Inflammatory macrophage treated with lipopolysaccharide for 4 hours (primary cell): ENCODE measurements at regions not wholly inside any gene's neighbourhood (a gene's known extent, or its start where the extent isn't known, plus 50 kb on each side); places are given as distances from the start of the nearest gene placed in this dataset.
"Not testable (repeated sequence)": the region's sequence is repeated elsewhere in the genome, so short reads cannot be mapped to it uniquely, and the experiment has no call there.

Source experiments
- DNase-seq: peaks from one replicate; pipeline ENCODE4 v3.0.0-alpha.2; 2020

DNA sequence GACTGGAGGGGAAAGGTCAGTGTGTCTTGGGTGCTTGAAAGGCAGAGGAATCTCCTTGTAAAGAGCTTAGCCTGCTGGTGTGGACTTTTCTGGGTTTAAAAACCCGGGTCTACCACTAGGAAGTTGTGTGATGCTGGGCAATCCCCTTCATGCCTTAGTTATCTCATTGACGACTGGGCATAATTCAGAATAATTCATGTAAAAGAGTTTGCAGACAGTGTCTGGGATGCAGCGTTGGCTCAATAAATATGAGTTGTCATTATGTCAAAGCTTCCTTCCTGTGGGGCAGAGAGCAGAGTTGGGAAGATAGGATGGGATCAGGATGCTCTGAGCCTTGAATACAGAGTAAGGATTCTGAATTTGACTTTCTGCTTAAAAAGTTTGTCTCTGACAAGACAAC lies 196.4 kb downstream of the ADRA2A start:
- no peak for DNase-seq

- DNase-seq = no peak
Measured at GRCh38 chr10:111273635-111274034, 196.8 kb downstream of the ADRA2A start.

GRCh38 chr10:111275091-111275490 lies 198.3 kb downstream of the ADRA2A start:
- DNase-seq = no peak

DNA sequence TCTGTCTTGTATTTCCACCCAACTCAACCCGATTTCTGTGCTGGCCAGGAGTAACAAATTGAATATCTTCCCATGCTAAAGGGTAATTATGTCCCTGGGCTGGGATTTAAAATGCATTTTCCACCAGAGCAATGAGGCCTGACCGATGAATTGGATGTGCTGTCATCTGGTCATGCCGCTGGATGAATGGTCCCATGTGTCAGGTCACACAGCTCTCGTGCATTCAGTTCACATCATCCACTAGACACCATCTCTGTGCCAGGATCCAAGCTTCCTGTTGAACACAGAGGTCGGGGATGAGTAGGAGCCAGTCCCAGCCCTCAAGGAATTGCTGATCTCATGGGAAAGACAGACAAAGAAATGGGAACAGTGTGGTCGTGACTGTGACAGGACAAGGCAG lies 200.8 kb downstream of the ADRA2A start:
- no peak for DNase-seq

DNA sequence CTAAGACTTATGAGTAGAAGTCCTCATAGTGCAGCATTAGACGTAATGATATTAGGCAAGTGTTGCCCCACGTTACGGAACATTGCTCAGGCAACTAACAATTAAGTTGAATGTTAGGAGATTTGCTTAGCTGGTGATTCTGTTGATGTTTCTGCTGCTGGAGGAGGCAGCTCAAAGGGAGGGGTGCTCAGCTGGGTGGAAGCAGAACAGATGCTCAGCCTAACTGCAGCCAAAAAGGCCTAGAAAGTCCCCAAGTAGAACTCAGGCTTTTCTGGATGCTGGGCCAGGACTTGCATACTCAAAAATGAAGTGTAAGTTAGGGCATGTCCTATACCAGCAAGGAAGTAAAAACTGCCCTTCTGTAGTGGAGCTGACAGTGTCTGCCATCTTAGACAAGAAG lies 201.4 kb downstream of the ADRA2A start:
- DNase-seq = no peak

- DNase-seq = no peak
Measured at GRCh38 chr10:111281516-111281915, 204.7 kb downstream of the ADRA2A start.

DNA sequence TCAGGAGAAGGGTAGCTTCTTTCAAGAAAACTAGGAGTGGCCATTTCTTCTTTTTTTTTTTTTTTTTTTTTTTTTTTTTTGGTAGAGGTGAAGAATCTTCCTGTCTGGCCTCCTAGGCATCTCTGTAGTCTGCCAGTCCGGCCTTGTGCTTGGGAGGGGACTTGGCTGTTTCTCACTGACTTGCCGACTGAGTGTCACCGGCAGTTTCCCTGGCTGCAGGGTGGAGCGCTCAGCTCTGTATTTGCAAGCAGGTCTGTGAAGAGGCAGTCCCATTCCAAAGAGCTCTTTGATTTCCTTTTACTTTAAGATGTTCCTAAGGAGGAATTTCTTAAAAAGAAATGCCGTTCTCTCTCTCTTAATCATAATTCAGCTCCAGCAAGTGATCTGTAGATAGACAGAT lies 212.6 kb downstream of the ADRA2A start:
- DNase-seq = no peak

DNA sequence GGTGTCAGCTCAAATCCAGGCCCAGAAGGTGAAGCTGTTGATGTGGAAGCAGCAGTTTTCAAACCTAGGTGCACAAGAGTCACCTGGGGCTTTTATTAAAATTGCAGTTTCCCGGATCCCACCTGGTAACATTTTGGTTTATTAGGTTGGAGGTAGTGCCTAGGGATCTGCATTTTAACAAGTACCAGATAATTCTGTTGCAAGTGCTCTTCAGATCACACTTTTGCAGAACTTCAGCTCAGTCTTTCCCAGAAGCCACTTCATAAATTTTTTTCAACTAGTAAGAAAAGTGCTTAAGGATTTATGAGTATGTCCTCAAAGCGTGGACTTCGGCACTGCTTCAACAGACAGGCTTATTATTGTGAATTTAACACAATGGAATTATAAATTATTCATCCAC lies 213.8 kb downstream of the ADRA2A start:
- no peak for DNase-seq

GRCh38 chr10:111295788-111296187 lies 219.0 kb downstream of the ADRA2A start:
- DNase-seq = no peak

GRCh38 chr10:111297351-111297848 lies 220.6 kb downstream of the ADRA2A start:
- DNase-seq = no peak

DNA sequence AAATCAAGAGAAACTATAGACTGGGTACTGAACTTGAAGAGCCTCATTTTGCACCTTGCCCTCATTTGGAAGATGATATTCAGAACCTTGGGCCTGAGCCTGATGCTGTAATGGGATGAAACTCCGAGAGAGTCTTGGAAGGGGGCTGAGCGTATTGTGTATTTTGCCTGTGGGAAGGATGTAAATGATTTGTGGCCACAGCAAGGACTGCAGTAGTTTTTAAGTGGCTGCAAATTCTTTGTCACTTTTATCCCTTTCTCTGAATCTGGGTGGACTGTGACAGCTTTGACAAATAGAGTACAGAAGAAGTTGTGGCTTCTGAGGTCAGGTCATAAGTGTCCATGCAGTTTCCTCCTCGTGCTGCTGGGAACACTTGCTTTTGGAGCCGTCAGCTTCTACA lies 221.2 kb downstream of the ADRA2A start:
- no peak for DNase-seq

GRCh38 chr10:111299037-111299436 lies 222.2 kb downstream of the ADRA2A start:
- DNase-seq = no peak

DNA sequence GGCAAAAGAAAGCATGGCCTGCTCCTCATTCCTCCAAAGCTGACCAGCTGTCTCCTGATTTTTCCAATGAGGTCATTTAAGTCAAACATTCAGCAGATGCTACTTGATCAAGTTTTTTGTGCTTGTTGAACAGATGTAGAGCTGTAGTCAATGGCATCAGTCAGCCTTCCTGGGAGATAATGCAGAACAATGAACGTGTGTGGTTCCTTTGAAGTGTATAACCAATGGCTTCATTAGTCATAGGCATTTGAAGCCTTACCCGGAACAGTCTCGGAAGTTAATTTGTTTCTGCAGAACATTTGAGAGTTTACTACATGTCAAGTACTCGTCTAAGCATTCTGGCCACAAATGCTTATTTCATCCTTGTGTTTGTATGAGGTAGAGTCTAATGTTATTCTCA lies 227.1 kb downstream of the ADRA2A start:
- no peak for DNase-seq

- no peak for DNase-seq
Measured at GRCh38 chr10:111316722-111317212, 239.9 kb downstream of the ADRA2A start.

DNA sequence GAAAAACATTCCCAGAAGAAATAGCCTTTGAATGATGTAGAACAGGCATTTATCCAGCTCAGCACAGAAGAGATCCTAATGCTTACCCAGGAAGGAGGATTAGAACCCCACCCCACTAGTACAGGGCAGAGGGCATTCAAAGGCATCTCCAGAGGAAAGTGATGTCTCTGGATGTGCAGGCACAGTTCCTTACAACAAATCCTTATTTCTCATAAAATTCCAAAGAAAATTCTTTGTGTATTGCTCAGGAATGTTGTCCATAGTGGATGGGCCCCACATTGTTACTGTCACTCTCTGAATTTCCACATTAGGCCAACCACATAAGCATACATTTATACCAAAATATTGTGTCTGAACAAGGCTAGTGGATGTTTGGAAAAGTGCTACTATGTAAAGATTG lies 243.0 kb downstream of the ADRA2A start:
- DNase-seq = no peak

- no peak for DNase-seq
Measured at GRCh38 chr10:111323389-111323966, 246.6 kb downstream of the ADRA2A start.

- DNase-seq = not testable (repeated sequence)
Measured at GRCh38 chr10:111332174-111332573, 255.3 kb downstream of the ADRA2A start.

GRCh38 chr10:111335826-111336225 lies 259.0 kb downstream of the ADRA2A start:
- DNase-seq = no peak

- no peak for DNase-seq
Measured at GRCh38 chr10:111338035-111338434, 261.2 kb downstream of the ADRA2A start.

DNA sequence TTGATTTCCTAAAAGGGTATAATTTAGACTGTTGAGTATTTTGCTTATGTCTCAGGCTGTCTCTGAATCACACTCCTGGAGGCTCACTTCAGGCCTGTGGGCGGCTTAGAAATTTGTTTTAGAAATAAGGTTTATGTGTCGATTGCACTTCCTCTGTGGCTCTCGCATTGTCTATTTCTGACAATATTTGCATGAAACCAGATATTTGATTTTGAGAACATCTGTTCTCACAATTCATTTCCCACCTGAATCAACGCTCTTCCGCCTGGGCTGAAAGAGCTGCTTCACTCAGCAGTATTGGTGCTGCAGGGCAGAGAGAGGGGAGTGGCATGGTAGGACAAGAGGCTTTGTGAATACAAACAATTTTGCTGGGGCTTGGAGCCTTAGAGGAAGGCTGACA lies 262.0 kb downstream of the ADRA2A start:
- DNase-seq = no peak

GRCh38 chr10:111344804-111345203 lies 268.0 kb downstream of the ADRA2A start:
- DNase-seq = no peak

DNA sequence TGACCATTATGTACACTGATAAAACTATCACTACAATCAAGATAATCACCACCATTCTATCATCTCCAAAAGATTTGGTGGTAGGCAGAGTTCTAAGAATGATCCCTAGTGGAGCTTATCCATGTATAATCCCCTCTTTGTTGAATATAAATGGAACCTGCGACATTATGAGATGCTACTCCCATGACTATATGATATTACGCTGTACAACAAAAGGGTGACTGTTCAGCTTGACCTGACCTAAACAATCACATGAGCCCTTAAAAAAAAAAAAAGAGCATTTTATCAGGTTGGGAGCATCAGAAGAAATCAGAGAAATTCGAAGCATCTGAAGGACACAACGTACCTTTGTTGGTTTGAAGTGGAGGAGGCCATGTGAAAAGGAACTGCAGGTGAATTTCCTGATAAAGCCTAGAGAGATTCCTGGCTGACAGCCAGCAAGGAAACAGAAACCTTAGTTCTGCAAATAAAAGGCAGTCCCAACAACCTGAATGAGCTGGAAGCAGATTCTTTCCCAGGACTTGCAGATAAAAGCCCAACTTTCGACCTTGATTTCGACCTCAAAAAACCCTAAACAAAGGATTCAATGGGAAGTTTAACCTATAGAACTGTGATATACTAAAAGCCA lies 270.7 kb downstream of the ADRA2A start:
- DNase-seq = no peak

GRCh38 chr10:111348076-111348475 lies 271.2 kb downstream of the ADRA2A start:
- DNase-seq = no peak

GRCh38 chr10:111354859-111355258 lies 278.0 kb downstream of the ADRA2A start:
- no peak for DNase-seq

- DNase-seq = no peak
Measured at GRCh38 chr10:111356571-111356970, 279.7 kb downstream of the ADRA2A start.
